ENCODE measurements at regions not wholly inside any gene's neighbourhood (a gene's known extent, or its start where the extent isn't known, plus 50 kb on each side); places are given as distances from the start of the nearest gene placed in this dataset.

GRCh38 chrX:39750256-39750790 is 347.4 kb downstream of the BCOR start:
- DNase-seq, result peak; percentile 21 to 61 (median 50)

- peak; percentile 41 to 82 (median 68) for DNase-seq
Measured at GRCh38 chrX:39750848-39751247, 346.9 kb downstream of the BCOR start.

- peak; percentile 22 to 58 (median 36) for DNase-seq
Measured at GRCh38 chrX:39752815-39753214, 344.9 kb downstream of the BCOR start.

DNA sequence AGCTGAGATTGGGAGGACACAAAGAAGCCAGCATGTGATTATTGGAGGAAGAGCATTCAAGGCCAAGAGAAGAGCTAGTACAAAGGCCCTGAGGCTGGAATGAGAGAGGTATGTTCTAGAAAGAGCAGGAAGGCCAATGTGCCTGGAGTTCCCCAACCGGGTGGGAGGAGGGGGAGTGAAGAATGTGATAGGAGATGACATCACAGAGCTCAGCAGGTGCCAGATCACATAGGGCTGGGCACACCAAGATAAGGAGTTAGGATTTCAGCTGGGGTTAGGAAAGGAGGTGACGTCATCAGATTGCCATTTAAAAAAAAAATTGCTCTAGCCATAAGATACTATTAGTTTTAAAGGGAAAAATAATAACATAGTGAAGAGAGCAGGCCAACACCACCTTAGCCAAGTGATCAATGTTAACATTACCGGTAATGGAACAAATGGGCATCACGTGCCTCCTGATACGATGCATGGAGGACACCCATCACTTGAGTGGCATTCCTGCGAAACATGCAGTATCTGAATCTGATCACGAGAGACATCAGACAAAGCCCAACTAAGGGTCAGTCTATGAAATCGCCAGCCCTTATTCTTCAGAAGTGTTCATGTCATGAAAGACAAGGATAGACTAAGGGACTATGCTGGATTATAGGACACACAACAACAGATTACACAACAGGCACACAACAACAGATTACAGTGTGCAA is 344.3 kb downstream of the BCOR start:
- peak; percentile 15 to 63 (median 58) for DNase-seq

GRCh38 chrX:39755143-39756032 is 342.4 kb downstream of the BCOR start:
- DNase-seq, result peak; percentile 70 to 75 (median 72)

DNA sequence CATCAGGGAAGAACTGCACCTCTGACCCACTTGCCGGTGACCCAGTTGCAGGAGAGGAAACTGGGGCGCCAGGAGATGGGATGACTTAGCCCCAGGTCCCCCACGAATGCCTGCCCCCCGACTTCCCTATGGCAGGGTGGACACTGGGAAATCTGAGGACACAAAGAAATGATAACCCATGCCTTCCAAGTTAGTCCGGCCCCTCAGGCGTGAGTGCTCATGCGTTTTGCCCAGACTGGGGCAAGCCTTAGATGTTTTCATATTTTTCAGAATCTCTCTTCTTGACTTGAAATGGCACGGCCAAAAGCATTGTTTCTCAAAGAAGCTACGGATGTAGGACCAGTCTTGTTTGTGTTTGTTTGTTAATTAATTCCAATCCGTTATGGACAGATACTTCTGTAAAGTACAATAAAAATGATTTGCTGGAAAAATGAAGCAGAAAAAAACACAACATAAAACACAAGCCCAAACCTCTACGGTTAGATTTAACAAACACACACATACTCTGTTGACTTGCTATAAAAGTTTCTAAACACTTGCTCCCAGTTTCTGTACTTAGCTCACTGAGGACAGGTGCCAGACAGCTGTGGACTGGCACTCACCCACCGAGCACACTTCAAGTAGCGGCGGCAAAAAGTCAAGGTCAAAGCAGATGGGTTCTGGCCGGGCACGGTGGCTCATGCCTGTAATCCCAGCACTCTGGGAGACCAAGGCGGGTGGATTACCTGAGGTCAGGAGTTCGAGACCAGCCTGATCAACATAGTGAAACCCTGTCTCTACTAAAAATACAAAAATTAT is 341.5 kb downstream of the BCOR start:
- no peak for DNase-seq

- no peak for DNase-seq
Measured at GRCh38 chrX:39757971-39758370, 339.8 kb downstream of the BCOR start.

- no peak for DNase-seq
Measured at GRCh38 chrX:39758791-39759525, 338.8 kb downstream of the BCOR start.

- DNase-seq, result no peak
Measured at GRCh38 chrX:39759526-39760224, 338.1 kb downstream of the BCOR start.

DNA sequence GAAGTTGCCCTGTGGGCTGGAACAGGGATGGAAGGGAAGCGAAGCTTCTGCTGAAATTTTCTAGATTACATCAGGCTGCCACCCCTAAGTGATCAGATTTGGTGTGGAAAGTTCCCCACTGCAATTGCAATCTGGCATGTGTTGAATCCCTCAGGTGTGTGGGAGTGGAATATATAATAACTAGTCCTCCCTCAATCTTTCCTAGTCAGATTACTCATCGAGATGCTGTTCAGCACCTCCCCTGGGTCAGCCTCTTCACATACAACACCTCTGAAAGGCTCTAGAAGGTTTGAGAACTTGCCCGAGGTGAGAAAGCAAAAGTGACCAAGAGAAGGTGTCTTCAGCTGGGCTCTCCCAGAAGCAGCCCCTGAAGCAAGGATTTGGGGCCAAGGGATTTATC is 336.8 kb downstream of the BCOR start:
- DNase-seq, result no peak

DNA sequence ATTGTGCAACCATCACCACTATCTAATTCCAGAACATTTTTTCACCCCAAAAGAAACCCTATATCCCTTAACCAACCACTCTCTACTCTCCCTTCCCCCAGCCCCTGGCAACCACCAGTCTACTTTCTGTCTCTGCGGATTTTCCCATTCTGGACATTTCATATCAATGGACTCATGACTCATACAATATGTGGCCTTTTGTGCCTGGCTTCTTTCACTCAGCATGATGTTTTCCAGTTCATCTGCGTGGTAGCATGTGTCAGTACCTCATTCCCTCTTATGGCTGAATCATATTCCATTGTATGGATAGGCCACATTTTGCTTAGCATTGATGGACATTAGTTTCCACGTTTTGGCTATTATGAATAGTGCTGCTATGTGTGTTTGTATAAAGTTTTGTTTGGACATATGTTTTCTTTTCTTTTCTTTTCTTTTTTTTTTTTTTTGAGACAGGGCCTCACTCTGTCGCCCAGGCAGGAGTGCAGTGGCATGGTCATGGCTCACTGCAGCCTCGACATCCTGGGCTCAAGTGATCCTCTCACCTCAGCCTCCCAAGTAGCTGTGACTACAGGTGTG is 335.4 kb downstream of the BCOR start:
- no peak for DNase-seq

DNA sequence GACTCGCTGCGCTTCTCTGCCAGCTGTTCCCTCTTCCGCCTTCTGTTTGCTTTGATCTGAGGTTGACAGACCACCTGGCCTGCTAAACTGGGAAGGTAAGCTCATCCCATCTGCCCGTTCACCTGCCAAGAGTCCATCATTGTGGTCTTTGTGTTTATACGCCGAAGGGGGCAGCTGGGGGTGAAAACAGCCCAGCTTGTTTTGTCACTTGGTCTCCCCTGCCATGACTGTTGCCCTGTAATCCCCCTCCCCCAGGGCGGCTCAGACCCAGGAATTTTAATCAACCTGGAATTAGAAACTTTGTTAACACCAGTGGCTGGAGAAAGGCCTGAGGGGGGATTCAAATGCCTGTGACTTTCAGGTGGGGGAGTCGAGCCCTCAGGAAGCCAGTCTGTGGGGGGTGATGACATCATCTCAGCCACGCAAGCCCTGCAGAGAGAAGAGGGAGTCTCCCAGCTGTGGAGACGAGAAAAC is 333.3 kb downstream of the BCOR start:
- DNase-seq, result no peak

DNA sequence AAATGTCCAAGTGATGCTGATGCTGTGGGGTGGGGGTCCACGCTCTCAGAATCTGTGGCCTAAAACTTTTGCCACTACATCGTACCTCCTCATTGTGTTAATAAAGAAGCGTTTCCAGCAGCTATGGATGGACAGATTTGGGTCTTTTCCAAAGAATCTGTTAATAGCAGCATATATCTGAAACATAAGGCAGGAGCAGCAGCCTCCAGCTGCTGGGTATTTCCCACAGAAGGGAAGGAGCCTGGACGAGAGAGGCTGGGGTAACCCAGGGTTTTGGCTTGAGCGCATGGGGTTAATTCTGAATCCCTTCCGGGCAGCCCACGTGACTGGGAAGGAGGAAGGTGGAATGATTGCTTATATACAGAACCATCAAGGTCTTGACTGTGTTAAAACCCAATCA is 332.4 kb downstream of the BCOR start:
- DNase-seq, result no peak

- DNase-seq, result no peak
Measured at GRCh38 chrX:39766085-39766726, 331.6 kb downstream of the BCOR start.

- DNase-seq, result no peak
Measured at GRCh38 chrX:39766855-39767254, 330.9 kb downstream of the BCOR start.

DNA sequence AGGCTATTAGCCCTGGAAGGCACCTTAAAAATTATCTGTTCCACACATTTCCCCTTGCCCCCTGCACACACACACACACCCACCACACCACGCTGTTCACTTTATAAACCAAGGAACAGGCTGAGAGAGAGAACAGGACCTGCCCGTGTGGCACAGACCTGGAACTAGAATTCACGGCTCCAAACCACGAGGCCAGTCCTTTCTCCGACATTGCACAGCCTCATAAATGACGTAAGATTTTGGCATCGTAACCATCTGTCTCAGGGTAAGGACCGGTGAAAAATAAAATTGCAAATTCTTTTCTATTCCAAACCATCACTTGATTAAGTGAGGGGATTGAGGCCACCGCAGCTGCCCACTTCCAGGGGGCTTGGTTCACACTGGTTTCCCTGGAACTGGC is 330.3 kb downstream of the BCOR start:
- no peak for DNase-seq

- DNase-seq, result no peak
Measured at GRCh38 chrX:39769748-39770147, 328.0 kb downstream of the BCOR start.

GRCh38 chrX:39771089-39771488 is 326.7 kb downstream of the BCOR start:
- no peak for DNase-seq

DNA sequence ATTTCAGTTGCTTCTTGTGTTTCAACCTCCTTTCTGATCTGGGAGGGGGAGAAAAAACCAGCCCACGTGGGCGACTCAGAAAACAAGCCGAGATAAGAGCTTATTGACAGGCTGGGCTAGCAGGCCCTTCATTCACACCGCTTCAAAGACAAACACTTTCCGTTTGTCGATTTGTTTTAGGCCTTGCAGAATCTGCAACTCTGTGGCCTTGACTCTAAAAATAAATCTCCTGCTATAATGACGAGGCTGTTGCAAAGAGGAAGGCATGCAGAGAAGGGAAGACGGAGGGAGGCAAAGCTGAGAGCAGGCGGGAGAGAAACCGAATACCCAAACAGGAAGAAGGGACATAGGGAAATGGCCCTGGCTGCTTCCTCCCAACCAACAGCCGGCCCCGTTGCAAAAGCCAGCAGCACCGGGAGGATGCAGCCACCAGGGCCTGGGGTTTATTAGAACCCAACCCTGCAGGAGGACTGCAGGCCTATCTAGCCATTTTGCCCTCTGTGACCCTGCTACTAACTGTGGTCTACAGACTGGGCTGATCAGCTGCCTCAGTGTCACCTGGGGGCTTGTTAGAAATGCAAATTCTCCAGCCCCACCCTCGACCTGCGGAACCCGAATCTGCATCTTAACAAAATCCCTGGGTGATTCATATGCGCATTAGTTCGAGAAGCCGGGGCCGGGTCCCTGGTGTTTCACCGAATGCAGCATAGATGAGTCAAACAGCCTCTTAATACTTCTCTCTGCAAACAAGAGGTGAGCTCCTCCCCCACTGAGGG is 325.5 kb downstream of the BCOR start:
- DNase-seq, result peak; percentile 46 to 78 (median 75)

GRCh38 chrX:39773150-39773549 is 324.6 kb downstream of the BCOR start:
- DNase-seq, result no peak

Measured in suppressor macrophage (primary cell).